ENCODE measurements at regions not wholly inside any gene's neighbourhood (a gene's known extent, or its start where the extent isn't known, plus 50 kb on each side); places are given as distances from the start of the nearest gene placed in this dataset.
"Not testable (repeated sequence)": the region's sequence is repeated elsewhere in the genome, so short reads cannot be mapped to it uniquely, and the experiment has no call there.

DNA sequence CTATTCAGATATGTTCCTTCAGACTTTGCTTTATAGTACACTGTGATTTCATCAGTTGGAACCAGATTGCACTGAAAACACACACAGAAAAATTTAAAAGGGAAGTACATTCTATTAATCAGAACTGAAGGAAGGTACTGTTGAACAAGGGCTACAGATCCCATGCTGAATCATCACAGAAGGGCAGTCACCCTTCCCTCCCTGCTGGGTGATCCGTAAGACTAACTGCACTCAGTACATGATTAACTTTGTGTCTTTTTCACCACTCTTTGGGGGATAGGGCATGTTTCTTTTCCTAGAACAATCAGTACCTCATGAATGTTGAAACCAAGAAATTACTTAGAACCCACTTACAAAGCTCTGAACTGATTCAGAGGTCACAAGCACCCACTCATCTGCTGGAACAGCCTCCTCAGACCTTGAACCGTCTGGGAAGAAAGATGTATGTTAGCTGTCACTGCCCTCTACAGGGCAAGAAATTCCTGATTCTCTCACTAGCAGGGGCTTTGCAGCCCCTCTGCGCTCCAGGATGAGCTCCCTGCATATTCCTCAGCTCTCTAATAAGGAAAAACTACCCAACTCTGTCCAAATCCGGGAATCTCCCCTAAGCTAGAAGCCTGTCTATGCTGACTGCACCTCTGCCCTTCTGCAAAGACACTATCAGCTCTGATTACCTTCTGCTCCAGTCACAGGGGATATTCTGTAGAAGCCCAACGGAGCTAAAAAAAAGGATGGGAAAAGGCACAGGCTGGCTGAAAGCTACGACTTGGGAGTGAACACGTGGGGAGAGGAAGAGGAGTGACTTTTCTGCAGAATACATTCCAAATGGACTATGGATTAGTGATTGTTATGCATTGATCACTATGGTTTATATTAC is 51.0 kb downstream of the IARS1 start:
- peak in 1 of 2 experiments; percentile 30 for DNase-seq

DNA sequence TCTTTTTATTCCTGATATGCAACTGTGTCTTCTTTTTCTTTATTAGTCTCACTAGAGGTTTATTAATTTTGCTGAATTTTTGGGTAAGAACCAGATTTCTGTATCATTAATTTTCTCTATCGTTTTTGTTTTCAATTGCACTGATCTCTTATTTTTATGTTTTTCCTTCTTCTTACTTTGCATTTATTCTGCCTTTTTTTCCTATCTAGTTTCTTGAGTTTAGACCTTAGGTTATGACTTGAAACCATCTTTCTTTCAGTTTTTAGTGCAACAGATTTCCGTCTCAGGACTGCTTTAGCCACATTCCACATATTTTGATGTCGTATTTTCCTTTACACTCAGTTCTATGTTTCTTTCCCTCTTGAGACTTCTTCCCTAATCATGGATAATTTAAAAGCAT is 56.6 kb downstream of the IARS1 start:
- DNase-seq = no peak

DNA sequence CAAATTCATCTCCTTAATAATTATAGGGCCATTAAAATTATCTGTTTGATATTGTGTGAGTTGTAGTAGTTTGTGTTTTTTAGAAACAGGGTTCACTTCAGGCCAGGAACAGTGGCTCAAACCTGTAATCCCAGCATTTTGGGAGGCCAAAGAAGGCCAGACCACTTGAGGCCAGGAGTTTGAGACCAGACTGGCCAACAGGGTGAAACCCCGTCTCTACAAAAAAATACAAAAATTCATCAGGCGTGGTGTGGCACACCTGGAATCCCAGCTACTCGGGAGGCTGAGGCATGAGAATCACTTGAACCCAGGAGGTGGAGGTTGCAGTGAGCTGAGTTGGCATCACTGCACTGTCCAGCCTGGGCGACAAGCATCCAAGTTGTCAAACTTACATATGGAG is 57.0 kb downstream of the IARS1 start:
- no peak for DNase-seq

DNA sequence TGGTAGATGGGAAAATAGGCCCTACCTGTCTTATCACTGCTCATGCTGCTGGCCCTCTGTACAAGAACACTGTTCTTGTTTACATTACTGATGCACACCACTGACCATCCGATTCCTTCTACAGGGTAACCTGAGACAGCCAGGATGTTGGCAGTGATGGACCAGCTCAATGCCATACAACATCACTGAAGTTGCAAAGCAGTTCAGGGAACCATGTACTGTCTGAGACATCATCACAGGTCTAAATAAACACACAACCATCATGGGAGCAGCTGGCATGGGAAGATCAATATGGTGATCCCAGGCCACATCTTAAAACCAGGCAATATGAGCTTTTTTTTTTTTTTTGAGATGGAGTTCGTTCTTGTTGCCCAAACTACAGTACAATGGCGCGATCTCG is 59.0 kb downstream of the IARS1 start:
- no peak for DNase-seq

DNA sequence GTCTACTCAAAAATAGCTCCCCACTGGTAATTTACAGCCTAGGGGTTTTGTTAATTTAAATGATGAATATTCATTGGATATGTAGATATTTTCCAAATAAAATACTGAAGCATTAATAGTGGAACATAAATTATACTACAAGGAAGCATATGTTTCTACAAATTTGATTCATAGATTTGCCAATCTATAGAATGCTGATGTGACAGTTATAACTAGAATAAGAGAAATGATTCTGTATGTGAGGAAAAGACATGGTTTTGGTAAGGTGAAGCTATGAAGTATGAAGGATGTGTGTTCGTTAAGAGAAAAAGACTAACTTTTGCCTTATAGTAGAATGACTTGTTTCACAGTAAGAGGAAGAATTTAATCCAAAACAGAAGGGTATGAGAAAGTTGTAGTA is 61.3 kb downstream of the IARS1 start:
- DNase-seq = no peak

DNA sequence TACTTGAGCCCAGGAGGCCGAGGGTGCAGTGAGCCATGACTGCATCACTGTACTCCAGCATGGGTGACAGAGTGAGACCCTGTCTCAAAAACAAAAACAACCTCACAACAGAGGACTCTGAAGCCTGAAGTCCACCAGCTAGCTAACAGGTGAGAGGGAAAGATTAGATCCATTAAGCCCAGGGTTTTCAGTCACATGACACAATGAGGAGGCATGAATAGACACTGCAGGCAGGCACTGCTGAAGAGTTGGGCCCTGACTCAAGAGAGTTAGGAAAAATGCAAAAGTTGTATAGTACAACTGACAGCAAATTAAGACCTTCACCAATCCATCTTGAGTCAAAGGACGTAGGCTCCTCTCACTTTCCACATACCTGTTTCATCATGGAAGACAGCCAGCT is 64.9 kb downstream of the IARS1 start:
- no peak for DNase-seq

DNA sequence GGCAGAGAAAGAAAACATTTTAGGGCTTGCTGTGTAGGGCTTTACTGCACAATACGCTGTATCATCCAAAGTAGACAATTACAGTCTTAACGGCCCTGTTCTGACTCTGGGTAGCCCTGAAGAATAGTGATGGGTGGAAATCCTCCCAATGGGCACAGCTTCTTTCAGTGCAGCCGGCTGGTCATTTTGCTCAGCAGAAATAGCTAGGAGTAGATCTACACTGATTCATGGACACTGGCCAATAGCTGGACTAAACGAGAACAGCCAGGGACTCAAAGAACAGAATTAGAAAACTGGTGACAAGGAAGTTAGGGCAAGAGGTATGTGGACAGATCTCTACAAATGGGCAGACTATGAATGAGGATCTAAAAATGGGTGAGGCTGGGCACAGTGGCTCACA is 69.3 kb downstream of the IARS1 start:
- DNase-seq = no peak

DNA sequence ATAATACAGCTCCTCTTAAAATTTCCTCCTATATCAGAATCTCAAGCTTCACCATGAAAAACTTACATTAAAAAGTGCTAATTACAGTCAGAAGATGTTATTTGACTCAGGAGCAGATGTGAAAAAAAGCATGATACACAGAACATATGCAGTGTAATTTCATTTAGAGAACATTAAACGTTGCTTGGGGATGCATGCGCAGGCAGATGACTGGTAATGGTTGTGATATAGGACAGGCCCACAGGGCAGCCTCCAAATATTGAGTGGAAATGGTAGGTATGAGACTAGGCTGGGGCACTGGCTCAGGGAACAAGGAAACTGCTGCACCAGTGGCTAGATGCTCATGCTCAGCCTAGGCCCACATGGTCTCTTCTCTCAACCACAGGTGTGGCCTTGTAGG is 69.7 kb downstream of the IARS1 start:
- no peak for DNase-seq

DNA sequence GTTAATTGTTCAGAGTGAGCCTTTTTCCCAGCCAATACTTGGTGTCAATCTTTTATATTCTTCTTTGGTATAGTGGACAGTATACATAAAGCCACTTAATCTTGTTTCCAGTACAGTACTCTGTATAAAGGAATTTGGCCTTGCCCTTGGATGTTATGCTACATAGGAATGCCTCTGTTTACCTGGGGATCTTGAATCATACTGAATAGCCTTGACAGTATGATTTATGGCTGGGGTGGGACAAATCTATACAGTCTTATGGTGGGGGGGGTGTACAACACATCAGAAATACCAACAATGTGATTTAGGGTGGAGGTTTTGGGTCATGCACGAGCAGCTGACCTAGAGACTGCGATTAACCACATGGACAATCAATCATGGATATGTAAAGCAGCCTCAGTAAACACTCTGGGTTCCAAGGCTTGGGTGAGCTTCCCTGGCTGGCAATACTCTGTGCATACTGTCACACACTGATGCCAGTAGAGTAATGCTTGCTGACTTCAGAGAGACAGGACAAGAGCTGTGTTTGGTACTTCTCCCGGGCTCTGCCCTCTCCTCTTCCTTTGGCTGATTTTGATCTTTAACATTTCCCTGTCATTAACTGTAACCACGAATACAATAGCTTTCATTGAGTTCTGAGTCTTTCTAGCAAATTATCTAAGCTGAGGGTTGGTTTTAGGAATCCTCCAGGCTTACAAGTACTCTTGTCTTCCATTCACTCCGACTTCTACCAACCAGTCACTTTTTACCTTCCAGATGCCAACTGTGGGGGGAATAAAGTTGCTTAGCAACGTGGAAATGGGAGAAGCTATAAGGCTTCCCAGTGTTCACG is 84.6 kb downstream of the IARS1 start:
- DNase-seq = no peak

DNA sequence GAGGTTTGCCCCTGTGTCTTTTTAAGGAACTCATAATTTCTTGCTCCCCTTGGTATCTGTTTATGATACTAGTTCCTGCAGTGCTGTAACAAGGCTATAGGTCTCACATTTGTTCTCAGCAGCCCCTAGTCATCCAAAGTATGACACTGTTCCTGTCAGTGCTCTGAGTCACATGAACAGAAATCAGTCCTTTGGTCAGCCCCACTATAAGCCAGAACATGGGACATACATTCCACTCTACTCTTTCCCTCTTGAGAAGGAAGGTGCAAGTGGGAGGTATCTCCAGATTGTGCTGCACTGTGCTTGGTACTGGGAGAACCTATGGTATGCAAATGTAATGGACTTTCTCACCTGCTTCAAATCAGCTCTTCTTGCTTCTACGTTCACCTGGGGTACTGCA is 87.0 kb downstream of the IARS1 start:
- no peak for DNase-seq

DNA sequence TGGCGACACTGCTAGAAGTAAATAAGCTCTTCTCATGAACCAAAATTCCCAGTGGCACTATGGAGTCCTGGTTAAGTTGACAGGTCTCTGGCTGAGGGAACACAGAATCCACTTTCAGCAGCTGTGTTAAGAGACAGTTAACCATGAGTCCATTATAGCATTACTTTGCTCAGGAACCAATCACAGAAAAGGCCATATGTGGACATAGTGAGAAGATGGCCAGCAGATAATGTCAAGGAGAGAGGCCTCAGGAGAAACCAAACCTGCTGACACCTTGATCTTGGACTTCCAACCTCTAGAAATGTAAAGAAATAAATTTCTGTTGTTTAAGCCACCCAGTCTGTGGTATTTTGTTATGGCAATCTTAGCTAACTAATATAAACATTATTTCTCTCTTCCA is 88.7 kb upstream of the SPTLC1 start:
- DNase-seq = not testable (repeated sequence)

DNA sequence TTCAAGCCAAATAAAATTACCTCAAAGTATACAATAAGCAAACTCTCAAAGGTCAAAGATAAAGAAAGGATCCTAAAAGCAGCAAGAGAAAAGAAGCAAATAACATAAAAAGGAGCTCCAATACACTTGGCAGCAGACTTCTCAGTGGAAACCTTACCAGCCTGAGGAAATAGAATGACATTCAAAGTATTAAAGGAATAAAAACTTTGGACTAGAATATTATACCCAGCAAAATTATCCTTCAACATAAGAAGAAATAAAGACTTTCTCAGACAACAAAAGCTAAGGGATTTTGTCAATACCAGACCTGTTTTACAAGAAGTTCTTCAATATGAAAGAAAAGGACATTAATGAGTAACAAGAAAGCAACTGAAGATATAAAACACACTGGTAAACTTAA is 83.0 kb upstream of the SPTLC1 start:
- DNase-seq = not testable (repeated sequence)

DNA sequence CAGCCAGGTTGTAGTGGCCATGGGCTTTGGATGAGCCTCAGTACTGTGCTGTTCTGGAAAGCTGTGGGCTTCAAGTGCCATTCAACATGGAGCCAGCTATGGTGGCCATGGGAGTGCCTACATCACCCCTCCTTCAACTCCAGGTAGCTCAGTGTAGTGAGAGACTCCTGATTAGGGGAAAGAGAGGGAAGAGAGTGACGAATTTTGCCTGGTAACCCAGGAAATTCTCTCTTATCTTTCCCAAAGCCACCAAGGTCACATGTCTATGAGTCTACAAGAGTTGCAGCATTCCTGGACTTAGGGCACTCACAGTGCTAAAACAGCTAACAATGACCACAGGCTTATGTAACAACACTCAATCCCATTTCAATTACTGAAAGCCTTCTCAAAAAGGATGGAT is 81.7 kb upstream of the SPTLC1 start:
- DNase-seq = no peak

DNA sequence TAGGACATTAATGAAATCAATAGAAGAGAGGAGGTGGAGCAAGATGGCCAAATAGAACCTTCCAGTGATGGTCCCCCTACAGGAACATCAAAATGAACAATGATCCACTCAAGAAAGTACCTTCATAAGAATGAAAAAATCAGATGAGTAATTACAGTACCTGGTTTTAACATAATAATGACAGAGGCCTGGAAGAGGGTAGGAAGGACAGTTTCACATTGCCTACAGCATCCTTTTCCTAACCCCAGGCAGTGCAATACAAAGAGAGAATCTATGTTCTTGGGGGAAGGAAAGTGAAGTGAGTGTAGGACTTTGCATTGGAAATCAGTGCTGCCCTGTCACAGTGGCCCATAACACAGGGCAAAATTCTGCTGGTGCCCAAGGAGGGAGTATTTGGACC is 81.2 kb upstream of the SPTLC1 start:
- DNase-seq = no peak

DNA sequence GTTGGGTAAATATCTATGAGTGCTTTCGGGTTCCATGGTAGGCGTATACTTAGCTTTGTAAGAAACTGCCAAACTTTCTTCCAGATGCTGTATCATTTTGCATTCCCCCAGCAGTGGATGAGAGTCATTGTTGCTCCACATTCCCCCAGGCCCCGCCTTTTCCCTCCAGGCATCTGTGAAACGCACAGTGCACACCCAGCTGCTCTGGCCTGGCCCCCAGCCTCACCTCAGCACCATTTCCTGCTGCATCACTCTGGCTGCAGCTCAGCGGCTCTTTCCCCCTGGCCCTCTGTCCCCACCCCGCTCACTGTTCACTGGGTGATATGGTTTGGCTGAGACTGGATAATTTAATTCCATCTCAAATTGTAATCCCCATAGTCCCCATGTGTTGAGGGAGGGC is 76.6 kb upstream of the SPTLC1 start:
- no peak for DNase-seq

DNA sequence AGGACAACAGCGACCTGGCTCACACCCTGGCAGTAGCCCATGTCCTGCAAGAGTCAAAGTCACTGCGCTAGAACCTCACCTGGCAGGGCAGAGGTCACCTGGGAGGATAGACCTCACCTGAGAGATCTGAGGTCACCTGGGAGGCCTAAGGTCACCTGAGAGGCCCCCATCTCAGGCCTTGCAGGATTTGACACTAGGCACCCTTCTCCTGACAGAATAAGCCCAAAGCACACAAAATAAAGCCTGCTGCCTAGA is 75.2 kb upstream of the SPTLC1 start:
- no peak for DNase-seq

DNA sequence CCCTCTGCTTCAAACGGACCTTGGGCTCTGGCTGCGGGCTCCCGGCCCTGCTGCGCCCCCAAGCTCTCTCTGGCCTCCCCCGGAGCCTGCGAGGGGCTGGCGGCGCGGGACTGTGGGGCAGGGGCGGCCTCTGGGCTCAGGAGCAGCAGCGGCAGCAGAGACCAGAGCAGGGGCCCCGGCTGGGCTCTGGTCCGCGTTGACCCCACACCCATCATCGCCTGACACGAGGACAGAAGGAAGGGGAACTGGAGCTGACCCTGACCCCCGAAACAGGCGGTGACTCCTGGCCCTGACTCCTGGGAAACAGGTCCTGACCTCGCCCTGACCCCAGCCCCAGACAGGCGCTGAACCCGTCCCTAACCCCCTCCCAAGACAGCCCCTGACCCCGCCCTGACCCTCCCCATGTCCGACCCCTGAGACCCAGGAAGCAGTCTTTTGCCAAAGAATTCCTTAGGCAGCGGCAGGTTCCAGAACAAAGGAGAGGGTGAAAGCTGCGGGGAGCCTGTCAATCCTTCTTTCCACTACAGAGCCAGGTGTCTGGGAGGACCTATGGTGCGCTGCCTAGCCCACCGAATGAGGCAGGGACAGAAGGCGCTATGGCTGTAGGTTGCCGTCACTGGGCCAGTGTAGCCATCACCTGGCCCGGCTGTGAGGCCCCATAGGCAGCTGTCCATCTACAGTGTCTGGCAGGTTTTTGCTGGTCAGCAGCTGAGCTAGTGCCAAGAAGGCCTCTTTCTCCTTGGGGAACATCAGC is 74.7 kb upstream of the SPTLC1 start:
- DNase-seq = no peak

DNA sequence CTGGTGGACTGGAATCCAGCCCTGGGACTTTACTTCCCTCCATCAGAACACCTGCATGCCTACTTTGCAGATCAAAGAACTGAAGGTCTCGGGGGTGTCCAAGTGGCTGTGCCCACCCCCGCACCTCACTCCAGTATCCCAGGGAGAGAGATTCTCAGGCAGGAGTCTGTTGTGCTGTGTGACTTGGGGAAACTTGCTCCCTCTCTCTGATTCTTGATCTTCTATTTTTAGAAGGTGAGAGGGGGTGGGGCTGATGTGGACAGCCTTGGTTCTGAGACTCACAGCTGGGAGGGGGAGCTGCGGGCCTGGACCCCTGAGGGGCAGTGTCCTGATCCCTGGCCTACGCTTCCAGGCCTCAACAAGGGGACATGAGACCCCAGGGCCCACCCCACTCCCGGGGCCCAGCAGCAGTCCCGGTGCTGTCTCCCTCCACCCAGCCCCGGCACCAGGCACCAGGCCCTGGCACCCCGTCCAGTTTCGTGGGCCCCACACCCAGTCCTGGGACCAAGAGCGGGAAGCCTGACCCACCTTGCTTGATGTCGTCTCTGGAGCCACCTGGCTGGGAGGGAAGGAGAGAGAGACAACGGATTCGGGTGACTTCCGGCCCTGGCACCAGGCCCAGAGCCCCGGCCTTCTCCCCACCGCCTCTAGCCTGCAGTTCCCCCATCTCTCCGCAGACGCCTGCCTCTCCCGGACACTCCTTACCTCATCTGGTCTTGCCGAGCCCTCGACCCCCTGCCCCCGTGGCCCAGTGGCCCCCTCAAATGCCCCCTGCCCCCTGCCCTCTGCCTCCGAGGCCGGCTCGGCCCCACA is 74.0 kb upstream of the SPTLC1 start:
- no peak for DNase-seq

DNA sequence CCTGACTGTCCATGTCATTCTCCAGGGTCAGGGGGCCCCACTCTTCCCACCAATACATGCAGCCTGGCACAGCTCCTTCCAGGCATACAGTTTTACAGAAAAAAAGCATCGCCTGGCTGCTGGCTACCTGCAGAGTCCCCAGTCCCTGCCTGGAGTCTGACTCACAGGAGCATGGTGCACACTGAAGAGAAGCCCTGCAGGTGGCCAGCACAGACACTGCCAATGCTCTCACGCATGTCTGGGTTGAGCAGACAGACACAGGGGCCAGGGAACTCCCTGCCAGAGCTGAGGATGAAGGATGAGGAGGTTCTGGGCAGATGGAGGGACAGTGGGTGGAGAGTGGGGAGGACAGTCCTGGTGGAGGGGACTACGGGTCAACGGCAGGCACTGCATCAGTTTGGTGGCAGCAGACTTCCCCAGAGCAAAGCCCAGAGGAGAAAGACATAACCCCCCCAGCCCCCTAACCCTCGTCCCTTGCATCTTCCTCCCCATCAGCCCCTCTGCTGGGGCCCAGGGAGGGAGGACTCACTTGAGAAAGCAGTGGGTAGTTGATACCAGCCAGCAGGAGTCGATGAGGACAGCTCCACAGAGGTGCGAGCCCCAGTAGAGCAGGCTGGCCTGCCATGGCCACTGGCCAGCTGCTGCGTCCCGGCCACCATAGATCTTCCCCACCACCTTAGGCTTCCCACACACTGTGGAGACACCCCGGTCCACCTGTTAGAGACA is 72.9 kb upstream of the SPTLC1 start:
- DNase-seq = no peak

DNA sequence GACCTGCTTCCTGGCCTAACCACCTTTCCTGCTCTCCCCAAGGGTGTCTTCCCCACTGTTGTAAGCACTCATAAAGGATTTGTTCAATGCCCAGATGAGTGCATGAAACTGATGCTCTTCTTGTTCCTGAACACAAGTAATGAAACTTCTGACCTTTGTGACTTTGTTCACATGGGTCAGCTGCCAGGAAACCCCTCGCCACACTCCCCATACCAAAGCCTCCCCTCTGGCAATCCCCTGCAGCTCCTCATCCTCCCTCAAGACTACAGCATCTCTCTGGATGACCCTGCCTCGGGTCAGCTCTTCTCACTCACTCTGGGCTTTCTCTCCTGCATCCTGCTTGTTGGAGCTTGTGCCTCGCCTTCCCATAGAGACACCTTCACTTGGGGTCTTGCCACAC is 72.2 kb upstream of the SPTLC1 start:
- DNase-seq = no peak

DNA sequence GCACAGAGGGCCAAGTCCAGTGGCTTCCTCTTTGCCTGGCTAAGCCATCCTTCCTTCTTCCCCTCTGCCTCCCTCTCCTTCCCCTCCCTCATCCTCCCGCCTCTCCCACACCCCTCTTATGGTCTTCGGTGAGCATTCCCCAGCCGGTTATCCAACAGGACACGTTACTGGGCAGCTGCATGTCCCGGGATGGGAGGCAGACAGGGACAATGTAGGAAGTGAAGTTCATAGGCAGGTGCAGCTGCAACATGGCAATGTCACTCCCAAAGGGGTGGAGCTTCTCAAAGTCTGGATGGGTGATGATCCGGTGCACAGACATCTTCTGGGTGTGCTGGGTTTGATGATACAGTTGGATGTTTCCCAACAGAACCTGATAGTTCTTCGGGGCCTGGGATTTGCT is 71.4 kb upstream of the SPTLC1 start:
- DNase-seq = no peak

DNA sequence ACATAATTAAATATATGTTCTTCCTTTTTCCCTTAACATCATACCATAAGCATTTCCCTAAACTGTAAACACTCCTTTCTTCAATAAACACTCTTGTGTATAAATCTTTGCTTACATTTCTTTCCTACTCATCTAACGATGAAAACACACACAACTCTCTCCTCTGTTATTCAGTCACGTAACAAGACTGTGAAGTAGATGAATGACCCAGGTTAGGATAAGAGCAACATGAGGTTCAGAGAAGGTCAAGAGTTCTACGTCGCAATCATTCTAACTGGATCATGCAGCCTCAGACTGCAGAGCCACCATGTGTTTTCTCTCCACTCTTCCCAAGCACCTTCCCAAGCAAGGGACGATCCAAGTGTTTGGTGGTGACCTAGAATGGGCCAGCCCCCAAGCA is 70.5 kb upstream of the SPTLC1 start:
- no peak for DNase-seq
